HuH-7.5 (cell line): ENCODE measurements at regions not wholly inside any gene's neighbourhood (a gene's known extent, or its start where the extent isn't known, plus 50 kb on each side); places are given as distances from the start of the nearest gene placed in this dataset.

Experiments used
- DNase-seq: peaks from one replicate; pipeline ENCODE4 v3.0.0; 2011; ENCODE audit warnings: low spot score

DNA sequence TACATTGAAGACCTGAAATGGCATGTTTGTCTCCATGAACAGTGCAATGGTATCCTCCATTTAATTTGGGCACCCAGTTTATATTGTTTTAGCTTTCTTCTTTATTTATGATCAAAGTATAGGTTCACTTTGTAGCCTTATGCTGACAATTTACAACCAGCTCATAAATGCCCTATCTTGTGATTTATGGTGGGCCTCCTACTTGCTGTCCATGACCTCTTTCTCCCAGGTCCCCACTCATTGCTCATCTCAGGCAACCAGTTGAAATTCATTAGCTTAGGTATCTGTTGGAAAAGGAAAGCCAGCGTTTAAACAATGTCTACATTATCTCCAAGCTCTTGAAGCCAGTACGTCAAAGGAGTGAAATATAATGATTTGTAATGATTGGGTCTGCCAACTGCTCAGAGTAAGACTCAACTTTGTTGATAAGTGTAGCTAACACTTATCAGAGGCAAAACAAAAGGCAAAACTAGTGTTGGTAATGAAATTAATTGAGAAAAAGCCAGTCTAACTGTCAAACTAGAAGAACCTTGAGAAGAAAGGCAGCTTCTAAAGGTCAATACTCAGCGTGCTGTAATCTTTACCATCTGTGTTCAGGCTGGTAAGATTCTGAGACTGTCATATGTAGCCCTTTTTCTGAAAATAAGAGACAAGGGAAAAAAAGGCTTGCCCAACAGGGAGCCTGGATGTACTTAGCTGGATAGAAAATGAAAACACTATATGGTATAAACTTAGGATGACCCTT, 695.9 kb downstream of the EPHA4 start:
- no peak for DNase-seq

- no peak for DNase-seq
These were observed 694.6 kb downstream of the EPHA4 start for GRCh38 chr2:220877491-220877890.

DNA sequence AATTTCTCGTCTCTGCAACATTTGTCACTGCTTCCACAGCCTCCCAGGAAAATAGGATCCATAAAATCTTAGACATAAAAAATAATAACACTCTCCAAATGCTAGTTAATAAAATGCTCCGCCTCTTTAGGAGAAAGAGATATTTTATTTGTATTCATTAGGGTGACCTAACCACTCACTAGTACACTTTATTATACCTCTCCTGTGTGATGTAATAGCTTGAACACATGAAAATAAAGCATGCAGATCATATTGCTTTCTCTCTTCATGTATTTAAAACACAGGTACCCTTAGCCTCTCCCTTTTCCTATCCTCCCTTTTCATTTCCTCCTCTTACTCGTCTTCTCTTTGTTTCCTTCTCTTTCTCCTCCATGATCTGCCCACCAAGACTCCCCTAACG, 694.2 kb downstream of the EPHA4 start:
- DNase-seq = no peak

DNA sequence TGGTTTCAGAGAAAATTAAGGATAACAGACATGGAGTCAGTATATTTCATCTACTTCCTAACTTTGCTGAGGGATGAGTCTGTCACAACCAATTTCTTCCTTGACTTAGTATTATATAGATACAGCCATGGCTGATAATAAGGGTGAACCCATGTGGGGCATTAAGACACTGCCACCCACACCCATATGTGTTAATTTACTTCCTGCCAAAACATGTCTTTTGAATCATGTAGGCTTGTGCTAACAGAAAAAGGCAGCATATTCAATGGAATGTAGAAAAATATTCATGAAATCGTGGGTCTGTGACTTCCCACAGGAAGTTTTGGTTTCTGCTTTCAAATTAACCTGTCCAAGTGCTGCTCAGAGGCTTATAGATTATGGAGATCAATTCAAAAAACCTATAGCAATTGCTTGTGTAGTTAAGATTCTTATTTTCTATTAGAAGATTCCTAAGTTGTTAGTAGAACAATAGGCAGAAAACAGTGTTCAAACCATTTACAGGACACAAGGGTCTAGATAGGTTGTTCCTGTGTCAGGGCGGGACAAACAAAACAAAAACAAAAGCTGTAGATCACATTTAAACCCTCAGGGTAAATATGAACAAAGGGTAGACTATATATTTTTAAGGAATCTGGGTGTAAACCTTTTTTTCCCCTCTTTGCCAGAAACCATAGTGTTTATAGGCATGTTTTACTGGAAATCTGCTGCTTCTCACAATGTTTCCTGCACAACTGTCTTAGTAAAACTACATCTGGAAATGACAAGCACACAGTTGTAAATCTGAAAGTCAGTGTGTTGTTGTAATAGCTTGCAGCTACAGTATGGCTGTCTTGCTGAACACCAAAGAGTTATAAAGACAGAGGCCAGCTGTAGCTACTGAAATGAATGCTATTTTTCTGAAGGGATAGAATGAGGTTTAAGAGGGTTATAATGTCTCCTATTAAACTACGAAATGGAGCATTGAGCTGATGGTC, 691.2 kb downstream of the EPHA4 start:
- DNase-seq = no peak

DNA sequence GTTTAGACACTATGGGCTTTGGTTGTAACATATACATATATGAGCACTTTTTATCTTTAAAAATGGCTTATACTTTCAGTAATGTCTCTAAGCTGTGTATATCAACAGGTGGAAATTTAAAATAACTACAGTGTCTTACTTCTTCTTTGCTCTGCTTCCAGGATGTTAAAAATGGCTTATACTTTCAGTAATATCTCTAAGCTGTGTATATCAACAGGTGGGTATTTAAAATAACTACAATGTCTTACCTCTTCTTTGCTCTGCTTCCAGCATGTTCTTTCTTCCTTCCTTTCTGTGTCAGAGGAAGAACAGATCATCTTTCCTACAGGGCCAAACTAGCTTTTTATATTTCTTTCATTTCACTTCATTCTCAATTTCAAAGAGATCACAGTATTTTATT, 689.6 kb downstream of the EPHA4 start:
- no peak for DNase-seq

DNA sequence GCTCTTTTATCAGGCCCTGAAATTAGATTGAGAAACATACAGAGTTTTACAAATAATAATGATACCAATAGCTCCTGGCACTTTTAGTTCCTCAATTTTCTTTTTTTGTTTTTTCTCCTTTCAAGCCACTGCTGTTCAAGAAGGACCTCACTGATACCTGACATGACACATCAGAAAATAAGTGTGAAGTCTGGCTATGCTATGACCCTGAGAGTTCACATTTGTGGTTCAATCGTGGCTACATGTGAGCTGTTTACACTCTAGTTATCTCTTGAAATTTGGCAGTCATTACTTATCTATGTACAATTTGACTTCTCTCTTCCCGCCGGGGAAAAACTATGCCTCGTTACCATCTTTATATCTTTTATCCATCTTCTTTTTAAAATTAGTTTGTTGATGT, 686.5 kb downstream of the EPHA4 start:
- DNase-seq = no peak

DNA sequence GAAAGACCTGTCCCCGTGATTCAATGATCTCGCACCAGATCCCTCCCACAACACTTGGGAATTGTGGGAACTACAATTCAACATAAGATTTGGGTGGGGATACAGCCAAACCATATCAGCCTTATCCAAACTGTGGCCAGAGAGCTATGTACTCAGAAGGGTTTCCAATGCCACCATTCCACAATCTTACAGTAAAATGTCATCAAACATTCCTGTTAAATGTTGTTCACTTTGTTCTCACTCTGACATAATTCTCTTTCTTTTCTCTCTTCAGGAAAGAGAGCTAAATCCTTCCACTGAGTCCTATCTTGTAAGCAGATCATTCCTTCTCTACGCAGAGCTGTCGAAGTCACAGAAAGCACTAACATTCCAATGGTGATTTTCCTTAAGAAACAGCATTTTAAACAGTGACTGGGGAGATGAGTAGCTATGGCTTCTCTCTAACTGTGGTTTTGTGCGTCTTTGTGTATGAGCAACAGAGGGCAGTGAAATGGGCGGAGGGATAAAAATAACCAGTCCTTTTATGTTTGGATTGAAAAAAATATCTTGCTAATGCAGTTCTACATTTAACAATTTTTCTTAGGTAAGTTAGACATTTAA, 684.7 kb downstream of the EPHA4 start:
- DNase-seq = no peak

DNA sequence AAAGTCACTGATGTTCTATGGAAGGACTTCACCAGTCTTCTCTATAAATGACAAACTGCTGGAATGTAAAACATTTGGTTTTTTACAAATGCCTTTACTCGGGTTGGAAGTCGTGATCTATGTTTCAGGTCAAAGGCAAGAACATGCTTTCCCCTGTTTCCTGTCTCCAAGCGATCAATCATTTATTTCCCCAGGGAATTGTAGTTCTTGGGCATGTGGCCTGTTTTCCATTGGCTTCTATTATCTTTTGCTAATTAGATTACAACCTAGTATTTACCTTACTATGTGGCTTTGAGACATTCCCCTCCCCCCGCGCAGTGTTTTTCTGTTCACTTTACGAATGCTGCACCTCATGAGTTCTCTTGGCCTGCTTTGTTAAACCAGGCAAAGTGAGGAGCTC, 684.2 kb downstream of the EPHA4 start:
- DNase-seq = no peak

- no peak for DNase-seq
These were observed 681.2 kb downstream of the EPHA4 start for GRCh38 chr2:220890931-220891330.

GRCh38 chr2:220891405-220891804, 680.7 kb downstream of the EPHA4 start:
- no peak for DNase-seq

DNA sequence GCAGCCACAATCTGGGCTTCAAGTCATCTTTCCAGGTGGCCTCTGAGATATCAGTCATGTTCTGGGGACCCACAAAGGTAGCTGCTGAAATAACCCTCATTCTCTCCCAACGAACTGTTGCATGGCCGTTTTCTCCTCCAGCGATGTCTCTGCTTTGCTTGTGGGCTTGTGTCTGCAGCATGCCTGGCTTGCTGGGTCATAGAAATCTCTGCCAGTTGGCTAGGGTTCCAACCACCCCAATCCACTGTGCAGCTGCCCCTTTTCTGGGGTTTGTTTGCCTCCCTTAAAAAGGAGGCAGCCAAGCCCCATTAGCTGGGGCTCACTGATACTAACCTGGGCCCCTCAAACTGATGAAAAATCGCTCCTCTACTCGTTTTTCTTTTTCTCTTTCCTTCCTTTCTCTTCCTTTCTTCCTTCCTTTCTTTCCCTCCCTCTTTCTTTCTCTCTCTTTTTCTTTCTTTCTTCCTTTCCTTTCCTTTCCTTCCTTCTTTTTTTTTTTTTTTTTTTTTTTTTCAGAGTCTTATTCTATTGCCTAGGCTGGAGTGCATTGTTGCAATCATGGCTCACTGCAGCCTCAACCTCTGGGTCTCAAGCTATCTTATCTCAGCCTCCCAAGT, 680.0 kb downstream of the EPHA4 start:
- DNase-seq = no peak

DNA sequence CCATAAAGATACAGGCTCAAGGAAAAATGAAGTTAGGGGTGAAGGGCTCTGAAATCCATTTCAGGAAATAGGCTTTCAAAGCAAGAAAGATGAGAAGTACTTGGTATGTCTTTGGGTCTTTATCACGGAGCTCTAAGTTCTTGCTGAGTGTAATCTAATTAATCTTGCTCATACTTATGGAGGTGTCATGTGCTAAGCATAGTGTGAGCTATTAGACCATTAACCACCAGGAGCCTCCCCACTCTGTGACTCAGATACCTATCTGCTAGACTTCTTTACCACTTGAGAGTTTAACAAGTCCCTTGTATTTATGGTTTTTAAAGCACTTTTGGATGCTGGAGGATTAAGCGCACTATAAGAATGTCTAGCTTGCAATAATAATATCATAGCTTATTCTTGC, 678.7 kb downstream of the EPHA4 start:
- no peak for DNase-seq

DNA sequence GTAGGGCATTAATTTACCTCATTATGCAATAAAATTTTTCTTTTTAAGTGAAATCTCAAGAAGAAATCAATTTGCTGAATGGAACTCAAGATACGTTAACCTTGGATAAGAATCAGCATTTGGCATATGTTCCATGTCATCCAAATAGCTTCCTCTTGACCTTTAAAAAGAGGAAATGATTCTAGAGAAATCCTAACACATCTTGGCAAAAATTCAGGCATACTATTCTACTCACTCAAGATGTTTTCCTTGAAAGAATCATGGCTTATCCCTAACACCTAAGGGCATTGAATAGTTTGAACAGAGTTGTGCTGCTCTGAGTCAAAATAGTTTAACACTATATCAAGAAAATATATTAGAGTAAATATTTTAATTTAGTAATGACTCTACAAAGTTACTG, 678.0 kb downstream of the EPHA4 start:
- no peak for DNase-seq

GRCh38 chr2:220899492-220899891, 672.6 kb downstream of the EPHA4 start:
- no peak for DNase-seq

- no peak for DNase-seq
These were observed 668.1 kb downstream of the EPHA4 start for GRCh38 chr2:220904015-220904414.

DNA sequence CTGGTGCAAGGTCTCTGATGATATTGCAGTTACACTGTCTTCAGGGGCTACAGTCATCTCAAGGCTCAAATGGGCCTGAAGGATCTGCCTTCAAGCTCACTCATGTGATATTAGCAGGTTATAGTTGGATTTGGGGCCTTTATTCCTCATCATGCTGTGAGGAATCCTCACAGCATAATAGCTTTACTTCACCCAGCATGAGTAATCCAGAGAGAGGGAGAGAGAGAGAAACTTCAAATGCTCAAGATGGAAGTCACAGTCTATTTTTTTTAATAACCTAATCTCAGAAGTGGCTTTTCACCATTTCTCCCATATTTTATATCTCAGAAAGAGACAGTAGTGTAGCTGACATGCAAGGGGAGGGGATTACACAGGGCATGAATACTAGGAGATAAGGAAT, 658.7 kb downstream of the EPHA4 start:
- DNase-seq = no peak

- no peak for DNase-seq
These were observed 656.9 kb downstream of the EPHA4 start for GRCh38 chr2:220915092-220915623.

GRCh38 chr2:220916931-220917330, 655.2 kb downstream of the EPHA4 start:
- DNase-seq = no peak

- no peak for DNase-seq
These were observed 641.6 kb downstream of the EPHA4 start for GRCh38 chr2:220930271-220931076.

DNA sequence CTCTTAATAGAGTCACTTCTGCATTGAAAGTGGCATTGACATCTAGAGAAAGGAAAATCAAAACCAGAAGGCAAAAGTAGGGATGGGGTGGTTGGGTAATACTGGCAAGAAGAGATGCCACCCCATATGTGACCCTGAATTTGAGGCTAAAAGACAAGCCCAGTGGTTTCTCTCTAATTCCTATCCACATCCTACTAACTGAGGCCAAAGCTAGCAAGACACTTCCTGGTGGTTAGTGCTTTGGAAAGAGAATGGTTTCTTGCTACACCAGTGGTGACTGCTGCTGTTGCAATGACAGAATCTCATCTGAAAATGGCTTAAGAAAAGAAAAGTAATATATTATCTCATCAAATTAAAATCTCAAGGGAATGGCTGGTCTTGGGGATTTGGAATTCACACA, 640.6 kb downstream of the EPHA4 start:
- DNase-seq = no peak

- no peak for DNase-seq
These were observed 640.1 kb downstream of the EPHA4 start for GRCh38 chr2:220932041-220932440.
